Activated B cell treated with CpG ODN at 0.5 μM for 24 hours (primary cell): ENCODE measurements at regions not wholly inside any gene's neighbourhood (a gene's known extent, or its start where the extent isn't known, plus 50 kb on each side); places are given as distances from the start of the nearest gene placed in this dataset.
"Not testable (repeated sequence)": the region's sequence is repeated elsewhere in the genome, so short reads cannot be mapped to it uniquely, and the experiment has no call there.

Source experiments
- ATAC-seq: fragments of 200-7000 bp; cut with Tn5 transposase; one replicate; pipeline ENCODE4 v1.10.0; 2021; ENCODE audit warnings: low read depth, mild to moderate bottlenecking, moderate library complexity
- CTCF ChIA-PET: fragments of 350-600 bp; sonication (Branson Sonifier 250); formaldehyde crosslinking; loops from one replicate; lab custom pipeline; 2021; ENCODE audit warnings: antibody characterized with exemption; lab: Charles Lee
- POLR2A ChIA-PET: fragments of 350-600 bp; sonication (Branson Sonifier 250); formaldehyde crosslinking; loops from one replicate; lab custom pipeline; 2021; ENCODE audit warnings: antibody characterized with exemption; lab: Charles Lee
- DNase-seq: peaks from one replicate; pipeline ENCODE4 v3.0.0; 2022
- H3K27ac Mint-ChIP-seq: one replicate; pipeline ENCODE4 v1.8.0; 2020; ENCODE audit warnings: mixed read lengths
- H3K27me3 Mint-ChIP-seq: one replicate; pipeline ENCODE4 v1.8.0; 2021; ENCODE audit warnings: mixed read lengths
- H3K36me3 Mint-ChIP-seq: one replicate; pipeline ENCODE4 v1.8.0; 2021; ENCODE audit warnings: low read depth, mixed read lengths
- H3K4me1 Mint-ChIP-seq: one replicate; pipeline ENCODE4 v1.8.0; 2021; ENCODE audit warnings: mixed read lengths
- H3K4me3 Mint-ChIP-seq: one replicate; pipeline ENCODE4 v1.8.0; 2020; ENCODE audit warnings: mild to moderate bottlenecking, mixed read lengths
- H3K9me3 Mint-ChIP-seq: one replicate; pipeline ENCODE4 v1.8.0; 2020; ENCODE audit warnings: mixed read lengths
- CTCF ChIP-seq: fragments of 200-600 bp; IDR thresholded peaks from one replicate; pipeline ENCODE4 v1.8.0; 2022; ENCODE audit warnings: antibody characterized with exemption, mild to moderate bottlenecking
- intact Hi-C: fragments of 100-400 bp; cut with micrococcal nuclease; formaldehyde crosslinking; loops from one replicate; pipeline ENCODE4 v1.15.1; 2024

- no peak for DNase-seq
These were observed 59.0 kb upstream of the C1orf53 start for GRCh38 chr1:197843401-197843800.

GRCh38 chr1:197842646-197843045, 59.8 kb upstream of the C1orf53 start:
- no peaks in the 10 kb centered on the region for H3K9me3 Mint-ChIP-seq
- DNase-seq (no peak), ATAC-seq (no peak)
- H3K36me3 Mint-ChIP-seq = no peaks in the 10 kb centered on the region
- peaks cover 7% of the 10 kb centered on the region for H3K4me1 Mint-ChIP-seq
- CTCF ChIA-PET = no interaction called here
- no peak overlapping the region for H3K4me3 Mint-ChIP-seq
- TF ChIP-seq CTCF = no peak
- POLR2A ChIA-PET = no interaction called here
- no peak overlapping the region for H3K27ac Mint-ChIP-seq
- H3K27me3 Mint-ChIP-seq = peaks cover 6% of the 10 kb centered on the region
- intact Hi-C loops = no loop called here

More at GRCh38 chr1:197843401-197843800, 59.0 kb upstream of the C1orf53 start:
- Mint-ChIP-seq H3K4me1 (peaks cover 7% of the 10 kb centered on the region), H3K4me3 (no peak overlapping the region), H3K27me3 (peaks cover 6% of the 10 kb centered on the region), H3K27ac (no peak overlapping the region), H3K9me3 (no peaks in the 10 kb centered on the region), H3K36me3 (no peaks in the 10 kb centered on the region)
- ChIA-PET CTCF (no interaction called here), POLR2A (no interaction called here)
- TF ChIP-seq CTCF = no peak
- ATAC-seq = no peak
- intact Hi-C loops = no loop called here

GRCh38 chr1:197841883-197842553, 60.4 kb upstream of the C1orf53 start:
- DNase-seq (no peak), ATAC-seq (no peak)
- POLR2A ChIA-PET = no interaction called here
- intact Hi-C loops = no loop called here
- no peak overlapping the region for H3K27ac Mint-ChIP-seq
- H3K36me3 Mint-ChIP-seq = no peaks in the 10 kb centered on the region
- H3K9me3 Mint-ChIP-seq = no peaks in the 10 kb centered on the region
- peaks cover 6% of the 10 kb centered on the region for H3K27me3 Mint-ChIP-seq
- CTCF ChIA-PET = no interaction called here
- no peak overlapping the region for H3K4me3 Mint-ChIP-seq
- H3K4me1 Mint-ChIP-seq = peaks cover 7% of the 10 kb centered on the region
- no peak for TF ChIP-seq CTCF

- CTCF ChIA-PET = no interaction called here
These were observed 61.3 kb upstream of the C1orf53 start for GRCh38 chr1:197841158-197841557.

GRCh38 chr1:197839786-197840185, 62.6 kb upstream of the C1orf53 start:
- H3K27ac Mint-ChIP-seq, H3K4me3 Mint-ChIP-seq, H3K4me1 Mint-ChIP-seq, CTCF ChIA-PET, H3K27me3 Mint-ChIP-seq, DNase-seq, H3K36me3 Mint-ChIP-seq, ATAC-seq, H3K9me3 Mint-ChIP-seq: not testable (repeated sequence)
- intact Hi-C loops = loop anchor here (5.0 kb wide), 1 partner anchor 62 kb away; the partner anchor contains the start of gene DENND1B
- POLR2A ChIA-PET = interaction anchor here (0.6 kb wide), 1 partner anchor 47 kb away, joined by 10 read pairs; no protein-coding TSS in a partner anchor

More at GRCh38 chr1:197841158-197841557, 61.3 kb upstream of the C1orf53 start:
- ATAC-seq (no peak), DNase-seq (no peak)
- Mint-ChIP-seq H3K4me1 (peaks cover 7% of the 10 kb centered on the region), H3K27ac (no peak overlapping the region), H3K9me3 (no peaks in the 10 kb centered on the region), H3K36me3 (no peaks in the 10 kb centered on the region), H3K27me3 (peaks cover 3% of the 10 kb centered on the region), H3K4me3 (no peak overlapping the region)
- no peak for TF ChIP-seq CTCF
- POLR2A ChIA-PET = interaction anchor here (0.6 kb wide), 1 partner anchor 1081 kb away, joined by 3 read pairs; no protein-coding TSS in a partner anchor
- intact Hi-C loops = no loop called here
